ENCODE measurements at regions not wholly inside any gene's neighbourhood (a gene's known extent, or its start where the extent isn't known, plus 50 kb on each side); places are given as distances from the start of the nearest gene placed in this dataset.
"Not testable (repeated sequence)": the region's sequence is repeated elsewhere in the genome, so short reads cannot be mapped to it uniquely, and the experiment has no call there.

GRCh38 chr2:221895366-221896121, 323.4 kb upstream of the EPHA4 start:
- H2AFZ ChIP-seq: no peak overlapping the region
- H3K27ac ChIP-seq: no peak overlapping the region
- H3K4me1 ChIP-seq (ENCODE audit: insufficient read depth): peaks cover 5% of the 10 kb centered on the region
- H3K4me3 ChIP-seq: no peak overlapping the region
- no peaks in the 10 kb centered on the region for H3K9me3 ChIP-seq (ENCODE audit: low read depth)
- no peaks in the 10 kb centered on the region for H3K79me2 ChIP-seq
- no peak for DNase-seq (ENCODE audit: low spot score)
- H4K20me1 ChIP-seq (ENCODE audit: insufficient read depth, poor library complexity, severe bottlenecking): no peaks in the 10 kb centered on the region
- H3K27me3 ChIP-seq: no peaks in the 10 kb centered on the region
- no peak for TF ChIP-seq EZH2 (IDR thresholded peaks at IDR 0.05; ENCODE audit: borderline replicate concordance)
- TF ChIP-seq CTCF (IDR thresholded peaks at IDR 0.05; ENCODE audit: poor library complexity): no peak
- TF ChIP-seq EZH2phosphoT487 (IDR thresholded peaks at IDR 0.05; ENCODE audit: low read depth, severe bottlenecking, unreplicated experiment): no peak
- no peaks in the 10 kb centered on the region for H3K36me3 ChIP-seq (replicated peaks; ENCODE audit: insufficient read depth, low read depth)
- WGBS (ENCODE audit: low lambda C conversion rate, missing lambda C conversion rate): 80% methylated on average over 10 of the region's 10 CpGs
- H3K4me2 ChIP-seq: no peak overlapping the region
- H3K9me2 ChIP-seq (replicated peaks; ENCODE audit: insufficient read depth): no peaks in the 10 kb centered on the region

DNA sequence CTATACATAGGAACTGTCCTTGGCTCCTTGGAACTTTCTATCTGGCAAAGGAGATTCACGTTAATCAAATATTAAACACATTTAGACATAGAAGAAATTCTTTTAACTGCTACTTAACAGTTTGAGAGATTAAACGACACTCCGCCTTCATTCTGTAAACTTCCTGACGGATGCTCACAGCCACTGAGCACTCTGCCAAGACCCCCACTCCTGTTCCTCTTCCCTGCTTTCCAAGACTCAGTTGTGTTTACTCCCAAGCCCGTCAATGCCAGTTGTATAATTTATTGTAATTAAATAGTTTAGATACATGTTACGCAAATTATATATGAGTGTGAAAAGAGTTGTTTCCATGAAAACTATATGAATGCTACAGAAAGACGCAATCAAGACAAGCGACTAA, 321.4 kb upstream of the EPHA4 start:
- Histone ChIP-seq H3K27me3 (no peaks in the 10 kb centered on the region), H3K4me3 (no peak overlapping the region), H2AFZ (no peak overlapping the region), H4K20me1 (ENCODE audit: insufficient read depth, poor library complexity, severe bottlenecking) (no peaks in the 10 kb centered on the region), H3K9me3 (ENCODE audit: low read depth) (no peaks in the 10 kb centered on the region), H3K4me1 (ENCODE audit: insufficient read depth) (peaks cover 5% of the 10 kb centered on the region), H3K9me2 (replicated peaks; ENCODE audit: insufficient read depth) (no peaks in the 10 kb centered on the region), H3K27ac (no peak overlapping the region), H3K4me2 (no peak overlapping the region), H3K36me3 (replicated peaks; ENCODE audit: insufficient read depth, low read depth) (no peaks in the 10 kb centered on the region), H3K79me2 (no peaks in the 10 kb centered on the region)
- no peak for DNase-seq (ENCODE audit: low spot score)
- WGBS (ENCODE audit: low lambda C conversion rate, missing lambda C conversion rate): 91% methylated on average over 8 of the region's 8 CpGs
- TF ChIP-seq CTCF (IDR thresholded peaks at IDR 0.05; ENCODE audit: poor library complexity) (no peak), EZH2 (IDR thresholded peaks at IDR 0.05; ENCODE audit: borderline replicate concordance) (no peak), EZH2phosphoT487 (IDR thresholded peaks at IDR 0.05; ENCODE audit: low read depth, severe bottlenecking, unreplicated experiment) (no peak)

DNA sequence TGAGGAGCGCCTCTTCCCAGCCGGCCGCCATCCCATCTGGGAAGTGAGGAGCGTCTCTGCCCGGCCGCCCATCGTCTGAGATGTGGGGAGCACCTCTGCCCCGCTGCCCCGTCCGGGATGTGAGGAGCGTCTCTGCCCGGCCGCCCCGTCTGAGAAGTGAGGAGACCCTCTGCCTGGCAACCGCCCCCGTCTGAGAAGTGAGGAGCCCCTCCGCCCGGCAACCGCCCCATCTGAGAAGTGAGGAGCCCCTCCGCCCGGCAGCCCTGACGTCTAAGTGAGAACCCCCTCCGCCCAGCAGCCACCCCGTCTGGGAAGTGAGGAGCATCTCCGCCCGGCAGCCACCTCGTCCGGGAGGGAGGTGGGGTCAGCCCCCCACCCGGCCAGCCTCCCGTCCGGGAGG, 319.9 kb upstream of the EPHA4 start:
- WGBS (ENCODE audit: low lambda C conversion rate, missing lambda C conversion rate): no CpG with 5 or more reads among the region's 31 CpGs
- not testable (repeated sequence) for DNase-seq (ENCODE audit: low spot score); H3K4me2 ChIP-seq; H3K79me2 ChIP-seq; H3K9me2 ChIP-seq (replicated peaks; ENCODE audit: insufficient read depth); H4K20me1 ChIP-seq (ENCODE audit: insufficient read depth, poor library complexity, severe bottlenecking); H3K36me3 ChIP-seq (replicated peaks; ENCODE audit: insufficient read depth, low read depth); H3K27me3 ChIP-seq; H2AFZ ChIP-seq; H3K9me3 ChIP-seq (ENCODE audit: low read depth); H3K4me3 ChIP-seq; H3K27ac ChIP-seq; H3K4me1 ChIP-seq (ENCODE audit: insufficient read depth)

DNA sequence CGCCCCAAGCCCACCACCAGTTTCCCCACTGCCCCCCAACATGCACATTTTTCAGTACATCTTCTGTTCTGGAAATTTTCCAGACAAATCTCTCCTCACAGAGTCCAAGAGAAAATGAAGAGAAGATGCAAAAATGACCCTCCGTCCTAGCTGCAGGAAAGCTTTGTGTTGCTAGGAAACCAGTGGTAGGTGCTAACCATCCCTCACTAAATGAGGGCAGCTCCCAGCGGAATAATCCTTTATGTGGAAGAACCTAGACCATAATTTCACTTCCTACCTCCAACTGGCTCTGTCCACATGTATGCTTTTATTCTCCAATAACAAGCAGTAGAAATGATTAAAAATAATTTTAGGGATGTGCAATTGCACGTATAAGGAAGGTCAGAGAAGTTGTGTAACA, 311.9 kb upstream of the EPHA4 start:
- no peak overlapping the region for H3K27ac ChIP-seq
- no peak overlapping the region for H3K4me2 ChIP-seq
- no peaks in the 10 kb centered on the region for H3K4me1 ChIP-seq (ENCODE audit: insufficient read depth)
- no peak overlapping the region for H3K4me3 ChIP-seq
- no peaks in the 10 kb centered on the region for H3K79me2 ChIP-seq
- H3K9me3 ChIP-seq (ENCODE audit: low read depth): no peaks in the 10 kb centered on the region
- DNase-seq (ENCODE audit: low spot score): no peak
- no peak overlapping the region for H2AFZ ChIP-seq
- H3K27me3 ChIP-seq: no peaks in the 10 kb centered on the region
- H4K20me1 ChIP-seq (ENCODE audit: insufficient read depth, poor library complexity, severe bottlenecking): no peaks in the 10 kb centered on the region
- WGBS (ENCODE audit: low lambda C conversion rate, missing lambda C conversion rate): 69% methylated on average over 4 of the region's 4 CpGs
- TF ChIP-seq CTCF (IDR thresholded peaks at IDR 0.05; ENCODE audit: poor library complexity) (no peak), EZH2 (IDR thresholded peaks at IDR 0.05; ENCODE audit: borderline replicate concordance) (no peak), EZH2phosphoT487 (IDR thresholded peaks at IDR 0.05; ENCODE audit: low read depth, severe bottlenecking, unreplicated experiment) (no peak)
- no peaks in the 10 kb centered on the region for H3K9me2 ChIP-seq (replicated peaks; ENCODE audit: insufficient read depth)
- H3K36me3 ChIP-seq (replicated peaks; ENCODE audit: insufficient read depth, low read depth): no peaks in the 10 kb centered on the region
